ENCODE measurements at regions not wholly inside any gene's neighbourhood (a gene's known extent, or its start where the extent isn't known, plus 50 kb on each side); places are given as distances from the start of the nearest gene placed in this dataset.

- no peak overlapping the region for H3K27ac Mint-ChIP-seq
- H3K4me3 Mint-ChIP-seq (ENCODE audit: low read depth), result no peak overlapping the region
- DNase-seq (ENCODE audit: low spot score, unreplicated experiment), result no peak
- H3K36me3 Mint-ChIP-seq (ENCODE audit: insufficient read depth), result no peaks in the 10 kb centered on the region
- H3K4me1 Mint-ChIP-seq (ENCODE audit: low read depth), result no peaks in the 10 kb centered on the region
- H3K27me3 Mint-ChIP-seq, result peaks cover 3% of the 10 kb centered on the region
- TF ChIP-seq CTCF (IDR thresholded peaks at IDR 0.05; ENCODE audit: unreplicated experiment), result no peak
- H3K9me3 Mint-ChIP-seq (ENCODE audit: low read depth), result peaks cover 25% of the 10 kb centered on the region
These were observed 423.8 kb upstream of the FRG1 start for GRCh38 chr4:189516902-189517301.

DNA sequence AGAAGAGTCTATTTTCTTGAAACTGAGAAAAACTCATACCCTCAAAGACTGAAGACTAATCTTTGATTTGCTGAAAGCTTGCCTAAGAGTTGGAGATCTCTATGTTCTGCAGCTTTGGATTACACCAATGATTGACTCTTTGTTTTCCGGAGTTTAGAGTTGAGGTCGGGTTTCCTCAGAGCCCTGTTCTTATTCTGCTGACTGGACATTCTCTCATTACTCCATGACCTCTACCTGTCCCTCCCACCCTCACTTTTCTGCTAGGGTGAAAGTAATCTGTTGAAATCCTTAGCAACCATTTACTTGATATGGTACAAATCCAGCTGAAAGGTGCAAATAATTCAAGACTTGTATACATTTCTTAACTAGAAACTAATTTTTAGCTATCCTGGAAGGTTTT is 421.5 kb upstream of the FRG1 start:
- no peak for TF ChIP-seq CTCF (IDR thresholded peaks at IDR 0.05; ENCODE audit: unreplicated experiment)
- H3K9me3 Mint-ChIP-seq (ENCODE audit: low read depth), result peaks cover 41% of the 10 kb centered on the region
- no peak overlapping the region for H3K4me3 Mint-ChIP-seq (ENCODE audit: low read depth)
- H3K4me1 Mint-ChIP-seq (ENCODE audit: low read depth), result no peaks in the 10 kb centered on the region
- H3K36me3 Mint-ChIP-seq (ENCODE audit: insufficient read depth), result peaks cover under 1% of the 10 kb centered on the region
- no peak overlapping the region for H3K27ac Mint-ChIP-seq
- DNase-seq (ENCODE audit: low spot score, unreplicated experiment), result no peak
- H3K27me3 Mint-ChIP-seq, result peaks cover 3% of the 10 kb centered on the region

- Mint-ChIP-seq H3K4me3 (ENCODE audit: low read depth) (no peak overlapping the region), H3K27ac (no peak overlapping the region), H3K27me3 (no peaks in the 10 kb centered on the region), H3K9me3 (ENCODE audit: low read depth) (peaks cover 64% of the 10 kb centered on the region), H3K36me3 (ENCODE audit: insufficient read depth) (peaks cover 2% of the 10 kb centered on the region), H3K4me1 (ENCODE audit: low read depth) (no peaks in the 10 kb centered on the region)
- no peak for TF ChIP-seq CTCF (IDR thresholded peaks at IDR 0.05; ENCODE audit: unreplicated experiment)
- DNase-seq (ENCODE audit: low spot score, unreplicated experiment), result no peak
These were observed 415.4 kb upstream of the FRG1 start for GRCh38 chr4:189525304-189525703.

- Mint-ChIP-seq H3K27ac (no peak overlapping the region), H3K4me1 (ENCODE audit: low read depth) (no peaks in the 10 kb centered on the region), H3K36me3 (ENCODE audit: insufficient read depth) (peaks cover 2% of the 10 kb centered on the region), H3K4me3 (ENCODE audit: low read depth) (no peak overlapping the region), H3K27me3 (no peaks in the 10 kb centered on the region), H3K9me3 (ENCODE audit: low read depth) (peaks cover 49% of the 10 kb centered on the region)
- DNase-seq (ENCODE audit: low spot score, unreplicated experiment), result no peak
- TF ChIP-seq CTCF (IDR thresholded peaks at IDR 0.05; ENCODE audit: unreplicated experiment), result no peak
These were observed 409.8 kb upstream of the FRG1 start for GRCh38 chr4:189530848-189531247.

GRCh38 chr4:189533603-189534002 is 407.1 kb upstream of the FRG1 start:
- Mint-ChIP-seq H3K36me3 (ENCODE audit: insufficient read depth) (peaks cover 2% of the 10 kb centered on the region), H3K27ac (no peak overlapping the region), H3K4me3 (ENCODE audit: low read depth) (no peak overlapping the region), H3K9me3 (ENCODE audit: low read depth) (peaks cover 40% of the 10 kb centered on the region), H3K27me3 (no peaks in the 10 kb centered on the region), H3K4me1 (ENCODE audit: low read depth) (no peaks in the 10 kb centered on the region)
- no peak for DNase-seq (ENCODE audit: low spot score, unreplicated experiment)
- no peak for TF ChIP-seq CTCF (IDR thresholded peaks at IDR 0.05; ENCODE audit: unreplicated experiment)
